GM23248 (cell line): ENCODE measurements at regions not wholly inside any gene's neighbourhood (a gene's known extent, or its start where the extent isn't known, plus 50 kb on each side); places are given as distances from the start of the nearest gene placed in this dataset.

Experiments
- DNase-seq: peaks from one replicate; pipeline ENCODE4 v3.0.0-alpha.2; 2015
- H2AFZ ChIP-seq: fragments of 200-600 bp; sonication (generic); 2 replicates; pipeline ENCODE4 v1.6.1; 2016; ENCODE audit warnings: antibody characterized with exemption
- H3F3A ChIP-seq: fragments of 200-600 bp; sonication (generic); 2 replicates; pipeline ENCODE4 v1.6.1; 2016; ENCODE audit warnings: mild to moderate bottlenecking, antibody characterized with exemption, mixed run types; ENCODE audit not compliant: insufficient read depth
- H3K27ac ChIP-seq: fragments of 200-600 bp; sonication (generic); 2 replicates; pipeline ENCODE4 v1.5.1; 2016; ENCODE audit warnings: mild to moderate bottlenecking
- H3K27me3 ChIP-seq: fragments of 200-600 bp; sonication (generic); replicated peaks from 2 replicates; pipeline ENCODE4 v1.6.1; 2016; ENCODE audit warnings: mild to moderate bottlenecking; ENCODE audit not compliant: insufficient read depth
- H3K36me3 ChIP-seq: fragments of 200-600 bp; sonication (generic); 2 replicates; pipeline ENCODE4 v1.6.1; 2016; ENCODE audit warnings: low read depth, mild to moderate bottlenecking
- H3K4me1 ChIP-seq: fragments of 200-600 bp; sonication (generic); 2 replicates; pipeline ENCODE4 v1.6.1; 2016; ENCODE audit warnings: mild to moderate bottlenecking; ENCODE audit not compliant: insufficient read depth
- H3K4me2 ChIP-seq: fragments of 200-600 bp; sonication (generic); one replicate; pipeline ENCODE4 v1.6.1; 2016; ENCODE audit warnings: mild to moderate bottlenecking; ENCODE audit not compliant: unreplicated experiment
- H3K4me3 ChIP-seq: fragments of 200-600 bp; sonication (generic); 2 replicates; pipeline ENCODE4 v1.5.1; 2016; ENCODE audit warnings: mild to moderate bottlenecking
- H3K79me2 ChIP-seq: fragments of 200-600 bp; sonication (generic); 2 replicates; pipeline ENCODE4 v1.6.1; 2016; ENCODE audit warnings: mild to moderate bottlenecking; ENCODE audit not compliant: insufficient read depth
- H3K9ac ChIP-seq: fragments of 200-600 bp; sonication (generic); 2 replicates; pipeline ENCODE4 v1.6.1; 2016; ENCODE audit warnings: mild to moderate bottlenecking
- H3K9me2 ChIP-seq: fragments of 200-600 bp; sonication (generic); 2 replicates; pipeline ENCODE4 v1.6.1; 2016; ENCODE audit warnings: mixed run types, mild to moderate bottlenecking, moderate library complexity; ENCODE audit not compliant: insufficient read depth
- H3K9me3 ChIP-seq: fragments of 200-600 bp; sonication (generic); one replicate; pipeline ENCODE4 v1.6.1; 2017; ENCODE audit warnings: low read depth
- H4K20me1 ChIP-seq: fragments of 200-600 bp; sonication (generic); 2 replicates; pipeline ENCODE4 v1.6.0; 2016; ENCODE audit not compliant: insufficient read depth
- EZH2 ChIP-seq: fragments of 200-600 bp; sonication (generic); IDR thresholded peaks from 2 replicates; pipeline ENCODE4 v1.6.1; 2018; ENCODE audit warnings: antibody characterized with exemption, mild to moderate bottlenecking; ENCODE audit not compliant: insufficient read depth, poor library complexity, severe bottlenecking
- EZH2phosphoT487 ChIP-seq: fragments of 200-600 bp; sonication (generic); IDR thresholded peaks from 2 replicates; pipeline ENCODE4 v1.6.1; 2018; ENCODE audit warnings: antibody characterized with exemption, moderate library complexity, mild to moderate bottlenecking, low read depth; ENCODE audit not compliant: insufficient read depth
- WGBS, 2 experiments: methylation state at CpG; one replicate each; pipeline ENCODE4 v1.1.6; 2015 to 2017; ENCODE audit warnings: low lambda C conversion rate in 2 of 2, low coverage in 1 of 2; ENCODE audit errors: missing lambda C conversion rate in 2 of 2; 5-methylcytosine and 5-hydroxymethylcytosine counted together
- in situ Hi-C: fragments of 300-500 bp; cut with MboI; formaldehyde crosslinking; loops from 2 replicates; pipeline ENCODE4 v1.15.0; 2020

DNA sequence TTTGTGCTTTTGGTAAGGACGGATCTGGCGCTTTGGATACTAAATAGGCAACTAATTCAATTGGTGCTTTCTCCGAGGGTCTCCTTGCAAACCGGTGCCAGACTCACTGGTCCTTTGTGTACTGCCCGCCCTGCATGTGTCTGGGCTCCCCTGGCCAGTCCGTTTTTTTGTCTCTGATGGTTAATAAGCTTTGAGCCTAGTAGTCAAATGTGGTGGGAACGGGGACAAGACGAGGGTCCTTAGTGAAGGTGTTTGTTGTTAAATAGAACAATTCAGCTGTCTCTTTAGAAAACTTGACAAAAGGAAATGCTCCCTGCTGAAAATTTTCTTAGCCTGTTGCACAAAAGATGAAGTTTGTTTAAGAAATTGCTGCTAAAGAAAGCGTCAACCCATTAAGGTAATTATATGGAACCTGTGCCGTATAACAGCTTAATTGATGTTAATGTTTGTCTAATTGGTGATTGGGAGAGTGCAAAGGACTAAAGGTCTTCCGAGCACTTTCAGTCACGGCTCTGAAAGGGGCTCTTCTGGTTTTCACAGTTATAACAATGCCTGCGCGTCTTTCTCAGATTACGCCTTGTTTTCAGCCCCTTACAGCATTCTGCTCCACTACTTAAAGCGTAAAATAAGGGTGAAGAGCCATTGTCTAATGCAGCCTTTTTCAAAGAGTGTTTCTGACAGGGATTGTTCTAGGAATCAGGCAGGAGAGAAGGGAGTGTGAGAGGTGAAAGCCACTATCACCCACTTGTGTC, 537.4 kb downstream of the PRKD1 start:
- no peaks in the 10 kb centered on the region for H3K36me3 ChIP-seq
- no peaks in the 10 kb centered on the region for H3K4me1 ChIP-seq
- H3F3A ChIP-seq = no peaks in the 10 kb centered on the region
- H3K4me2 ChIP-seq = peak overlapping the region; percentile 51
- H3K9me3 ChIP-seq = no peaks in the 10 kb centered on the region
- in situ Hi-C loops = no loop called here
- 28 to 29% methylated on average over 16 of the region's 16 CpGs for WGBS, 2 experiments
- no peaks in the 10 kb centered on the region for H3K27me3 ChIP-seq
- H3K27ac ChIP-seq = no peak overlapping the region
- H3K9ac ChIP-seq = no peak overlapping the region
- H4K20me1 ChIP-seq = no peaks in the 10 kb centered on the region
- no peaks in the 10 kb centered on the region for H3K79me2 ChIP-seq
- no peak for TF ChIP-seq EZH2phosphoT487
- TF ChIP-seq EZH2 = no peak
- H3K4me3 ChIP-seq = peak overlapping the region; percentile 38
- H2AFZ ChIP-seq = peak overlapping the region; percentile 80
- no peak for DNase-seq
- no peaks in the 10 kb centered on the region; the same call in 1 of the 2 replicates for H3K9me2 ChIP-seq

DNA sequence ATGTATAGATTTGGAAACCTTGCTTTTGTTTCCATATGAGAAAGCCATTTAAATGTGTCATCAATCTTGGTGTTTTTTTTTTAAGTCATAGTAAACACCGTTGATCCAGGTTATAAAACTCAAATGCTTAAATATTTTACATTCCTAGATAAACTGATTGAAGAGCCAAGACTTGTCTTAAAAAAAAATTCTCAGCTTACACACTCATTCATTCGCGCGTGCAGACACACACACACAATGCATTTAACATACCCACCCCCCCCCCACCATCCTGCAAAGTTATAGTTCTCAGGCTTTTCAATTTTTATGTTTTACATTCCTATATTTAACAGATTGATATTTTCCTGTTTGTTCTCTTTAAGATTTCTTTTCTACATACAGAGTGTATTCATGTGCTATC, 536.4 kb downstream of the PRKD1 start:
- Histone ChIP-seq H3K4me2 (no peak overlapping the region), H3K27ac (no peak overlapping the region), H2AFZ (no peak overlapping the region), H3K9me2 (no peaks in the 10 kb centered on the region; the same call in 1 of the 2 replicates), H3K9me3 (no peaks in the 10 kb centered on the region), H3K36me3 (no peaks in the 10 kb centered on the region), H4K20me1 (no peaks in the 10 kb centered on the region), H3K79me2 (no peaks in the 10 kb centered on the region), H3F3A (no peaks in the 10 kb centered on the region), H3K27me3 (no peaks in the 10 kb centered on the region), H3K9ac (no peak overlapping the region), H3K4me3 (no peak overlapping the region), H3K4me1 (no peaks in the 10 kb centered on the region)
- WGBS, 2 experiments = 73 to 74% methylated on average over 4 of the region's 4 CpGs
- TF ChIP-seq EZH2phosphoT487 (no peak), EZH2 (no peak)
- DNase-seq = no peak
- in situ Hi-C loops = no loop called here

DNA sequence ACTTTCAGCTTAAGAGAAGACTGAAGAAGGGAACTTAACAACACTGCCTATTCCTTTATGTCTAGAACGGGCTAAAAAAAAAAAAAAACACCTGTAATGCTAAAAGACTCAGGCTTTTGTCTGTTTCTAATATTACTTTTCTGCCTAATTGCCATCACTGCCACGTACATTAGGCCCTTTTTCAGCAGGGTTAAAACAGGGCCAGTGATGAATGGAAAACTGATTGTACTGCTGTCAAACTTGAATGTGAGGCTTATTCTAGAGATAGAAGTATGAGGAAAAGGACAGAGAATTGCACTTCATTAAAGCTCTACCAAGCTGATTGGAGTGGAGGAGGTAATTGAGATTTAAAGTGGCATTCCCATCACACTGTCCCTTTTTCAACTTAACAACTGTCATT, 535.8 kb downstream of the PRKD1 start:
- Histone ChIP-seq H3K4me1 (no peaks in the 10 kb centered on the region), H4K20me1 (no peaks in the 10 kb centered on the region), H3K9me3 (no peaks in the 10 kb centered on the region), H3K27ac (no peak overlapping the region), H3K27me3 (no peaks in the 10 kb centered on the region), H3F3A (no peaks in the 10 kb centered on the region), H2AFZ (no peak overlapping the region), H3K4me2 (no peak overlapping the region), H3K4me3 (no peak overlapping the region), H3K79me2 (no peaks in the 10 kb centered on the region), H3K9ac (no peak overlapping the region), H3K36me3 (no peaks in the 10 kb centered on the region), H3K9me2 (no peaks in the 10 kb centered on the region; the same call in 1 of the 2 replicates)
- in situ Hi-C loops = no loop called here
- DNase-seq = no peak
- no peak for TF ChIP-seq EZH2
- TF ChIP-seq EZH2phosphoT487 = no peak
- WGBS, 2 experiments = 46 to 47% methylated on average over 2 of the region's 2 CpGs

DNA sequence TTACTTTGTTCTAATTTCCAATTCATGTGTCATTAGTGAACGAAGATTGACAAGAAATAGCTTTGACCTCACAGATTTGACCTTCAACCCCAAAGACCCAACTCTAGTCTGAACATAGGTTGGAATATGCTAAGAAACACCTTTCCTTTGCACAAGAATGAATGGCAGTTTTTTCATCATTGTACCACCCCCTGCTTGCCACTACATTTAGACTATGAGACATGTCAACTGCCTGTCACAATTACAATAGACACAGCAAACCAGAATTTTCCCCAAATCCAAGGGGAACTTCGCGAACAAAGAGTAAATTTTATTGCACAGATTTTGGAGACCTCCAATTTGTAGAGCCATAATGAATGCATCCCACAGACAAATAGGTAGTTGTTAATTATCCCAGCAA, 535.4 kb downstream of the PRKD1 start:
- DNase-seq = no peak
- no peak overlapping the region for H3K27ac ChIP-seq
- H3K36me3 ChIP-seq = no peaks in the 10 kb centered on the region
- in situ Hi-C loops = no loop called here
- no peak overlapping the region for H3K9ac ChIP-seq
- H3K4me1 ChIP-seq = no peaks in the 10 kb centered on the region
- WGBS, 2 experiments = 75 to 79% methylated on average over 3 of the region's 3 CpGs
- H3K27me3 ChIP-seq = no peaks in the 10 kb centered on the region
- no peak overlapping the region for H2AFZ ChIP-seq
- H3F3A ChIP-seq = no peaks in the 10 kb centered on the region
- H3K79me2 ChIP-seq = no peaks in the 10 kb centered on the region
- no peaks in the 10 kb centered on the region for H4K20me1 ChIP-seq
- no peaks in the 10 kb centered on the region; the same call in 1 of the 2 replicates for H3K9me2 ChIP-seq
- H3K9me3 ChIP-seq = no peaks in the 10 kb centered on the region
- H3K4me3 ChIP-seq = no peak overlapping the region
- no peak overlapping the region for H3K4me2 ChIP-seq
- TF ChIP-seq EZH2phosphoT487 = no peak
- no peak for TF ChIP-seq EZH2
